H1 (cell line): ENCODE measurements at regions not wholly inside any gene's neighbourhood (a gene's known extent, or its start where the extent isn't known, plus 50 kb on each side); places are given as distances from the start of the nearest gene placed in this dataset.

Source experiments
- CTCF ChIA-PET: fragments of 300-600 bp; sonication (Branson Sonifier 250); formaldehyde crosslinking; loops from one replicate; lab custom pipeline; 2021; ENCODE audit not compliant: partially characterized antibody; lab: Charles Lee
- POLR2A ChIA-PET: fragments of 300-600 bp; sonication (Branson Sonifier 250); formaldehyde crosslinking; loops from one replicate; lab custom pipeline; 2021; ENCODE audit warnings: inconsistent platforms; ENCODE audit not compliant: partially characterized antibody; lab: Charles Lee
- DNase-seq, 2 experiments: peaks; one replicate each; pipeline versions ENCODE4 v3.0.0 to v3.0.0-alpha.2; 2010 to 2022; ENCODE audit warnings: low spot score in 2 of 2, low read depth in 1 of 2, mixed read lengths in 1 of 2
- FAIRE-seq: peaks from 2 replicates; lab custom pipeline; 2011; peaks lifted over from hg19 to GRCh38; lab: Jason Lieb, UNC
- H2AFZ ChIP-seq: 2 replicates; pipeline ENCODE4 v1.8.1; 2012; ENCODE audit warnings: low read length, inconsistent platforms
- H2AK5ac ChIP-seq: 2 replicates; pipeline ENCODE4 v1.6.1; 2013; ENCODE audit warnings: low read depth, low read length
- H2BK120ac ChIP-seq: replicated peaks from 2 replicates; pipeline ENCODE3; 2013; ENCODE audit warnings: low read depth, low read length, inconsistent platforms
- H2BK12ac ChIP-seq: 2 replicates; pipeline ENCODE4 v1.6.1; 2013; ENCODE audit warnings: low read depth, low read length
- H2BK15ac ChIP-seq: 2 replicates; pipeline ENCODE4 v1.6.1; 2013; ENCODE audit warnings: low read length
- H2BK20ac ChIP-seq: 2 replicates; pipeline ENCODE4 v1.6.1; 2013; ENCODE audit warnings: low read length
- H2BK5ac ChIP-seq: 2 replicates; pipeline ENCODE4 v1.6.1; 2013; ENCODE audit warnings: low read depth, low read length
- H3K14ac ChIP-seq: 2 replicates; pipeline ENCODE4 v1.6.1; 2013; ENCODE audit warnings: inconsistent platforms; ENCODE audit not compliant: insufficient read length
- H3K18ac ChIP-seq: 2 replicates; pipeline ENCODE4 v1.6.1; 2013; ENCODE audit warnings: low read length; ENCODE audit errors: extremely low read depth
- H3K23ac ChIP-seq: 2 replicates; pipeline ENCODE4 v1.6.1; 2013; ENCODE audit warnings: inconsistent platforms; ENCODE audit not compliant: insufficient read length
- H3K23me2 ChIP-seq: 2 replicates; pipeline ENCODE4 v1.6.1; 2013; ENCODE audit warnings: low read depth, low read length
- H3K27ac ChIP-seq: 2 replicates; pipeline ENCODE4 v1.6.1; 2011; ENCODE audit warnings: low read depth, low read length, inconsistent platforms
- H3K27me3 ChIP-seq, 4 experiments: replicated peaks in 1 of 4; 1 replicate in 1 of 4; 2 replicates in 3 of 4; pipeline versions ENCODE4 v1.6.1 to v1.8.1; 2011 to 2013; ENCODE audit warnings: low read length in 3 of 4, mild to moderate bottlenecking in 3 of 4, inconsistent platforms in 2 of 4, mixed read lengths in 2 of 4, moderate library complexity in 1 of 4; ENCODE audit not compliant: control insufficient read depth in 3 of 4, insufficient read depth in 3 of 4; ENCODE audit errors: extremely low read depth in 1 of 4
- H3K36me3 ChIP-seq, 4 experiments: 2 replicates each; pipeline versions ENCODE4 v1.6.1 to v1.8.1; 2011 to 2013; ENCODE audit warnings: mild to moderate bottlenecking in 4 of 4, low read length in 3 of 4, moderate library complexity in 2 of 4, control low read depth in 1 of 4, inconsistent platforms in 1 of 4; ENCODE audit not compliant: insufficient read depth in 4 of 4, control insufficient read depth in 2 of 4
- H3K4ac ChIP-seq: replicated peaks from 2 replicates; pipeline ENCODE3; 2013; ENCODE audit warnings: low read length, low read depth, mixed read lengths, inconsistent platforms; ENCODE audit not compliant: insufficient read length
- H3K4me1 ChIP-seq, 4 experiments: replicated peaks in 1 of 4; 1 replicate in 1 of 4; 2 replicates in 3 of 4; pipeline versions ENCODE4 v1.6.1 to v1.8.1; 2011 to 2013; ENCODE audit warnings: low read length in 3 of 4, inconsistent platforms in 2 of 4, mixed read lengths in 1 of 4; ENCODE audit not compliant: insufficient read depth in 4 of 4, control insufficient read depth in 3 of 4
- H3K4me2 ChIP-seq, 2 experiments: 2 replicates each; pipeline versions ENCODE4 v1.6.1 to v1.8.1; 2011 to 2013; ENCODE audit warnings: low read depth in 2 of 2, low read length in 2 of 2, control low read depth in 1 of 2, inconsistent platforms in 1 of 2, mild to moderate bottlenecking in 1 of 2; ENCODE audit not compliant: insufficient read depth in 1 of 2
- H3K4me3 ChIP-seq, 4 experiments: fragments of 200-600, 300-600 bp in 1 of 4; sonication (generic), shearing (Covaris generic), sonication (Bioruptor Twin) in 1 of 4; 2 replicates each; pipeline versions ENCODE4 v1.5.1 to v1.8.1; 2011 to 2016; ENCODE audit warnings: low read length in 4 of 4, low read depth in 3 of 4, control low read depth in 2 of 4, inconsistent platforms in 2 of 4, mild to moderate bottlenecking in 2 of 4, mixed read lengths in 1 of 4, moderate library complexity in 1 of 4; ENCODE audit not compliant: insufficient read depth in 2 of 4; ENCODE audit errors: extremely low read depth in 1 of 4
- H3K56ac ChIP-seq: replicated peaks from 2 replicates; pipeline ENCODE3; 2013; ENCODE audit warnings: low read depth, mild to moderate bottlenecking, mixed read lengths, low read length, inconsistent platforms; ENCODE audit not compliant: insufficient read length
- H3K79me1 ChIP-seq: 2 replicates; pipeline ENCODE4 v1.6.1; 2013; ENCODE audit warnings: low read depth, low read length, control low read depth
- H3K79me2 ChIP-seq, 2 experiments: 2 replicates each; pipeline versions ENCODE4 v1.6.1 to v1.8.1; 2012 to 2013; ENCODE audit warnings: low read length in 2 of 2, mild to moderate bottlenecking in 2 of 2, inconsistent platforms in 1 of 2; ENCODE audit not compliant: insufficient read depth in 2 of 2, control insufficient read depth in 1 of 2
- H3K9ac ChIP-seq, 4 experiments: replicated peaks in 1 of 4; 1 replicate in 1 of 4; 2 replicates in 3 of 4; pipeline versions ENCODE4 v1.6.1 to v1.8.1; 2011 to 2013; ENCODE audit warnings: low read depth in 3 of 4, low read length in 3 of 4, control low read depth in 2 of 4, mild to moderate bottlenecking in 2 of 4, moderate library complexity in 2 of 4, inconsistent platforms in 1 of 4; ENCODE audit errors: extremely low read depth in 1 of 4
- H3K9me3 ChIP-seq, 2 experiments: 2 replicates each; pipeline versions ENCODE4 v1.6.1 to v1.8.1; 2012 to 2013; ENCODE audit warnings: mild to moderate bottlenecking in 2 of 2, moderate library complexity in 2 of 2, control low read depth in 1 of 2, inconsistent platforms in 1 of 2, low read depth in 1 of 2, low read length in 1 of 2, mixed read lengths in 1 of 2; ENCODE audit not compliant: insufficient read depth in 2 of 2
- H4K20me1 ChIP-seq, 2 experiments: replicated peaks in 1 of 2; 2 replicates each; pipeline versions ENCODE3 to v1.8.1; 2011 to 2013; ENCODE audit warnings: inconsistent platforms in 2 of 2, low read length in 2 of 2, mild to moderate bottlenecking in 1 of 2; ENCODE audit not compliant: insufficient read depth in 2 of 2, control insufficient read depth in 1 of 2
- H4K5ac ChIP-seq: 2 replicates; pipeline ENCODE4 v1.6.1; 2013; ENCODE audit warnings: low read length, low read depth, mixed read lengths, inconsistent platforms; ENCODE audit not compliant: insufficient read length
- H4K8ac ChIP-seq: 2 replicates; pipeline ENCODE4 v1.8.0; 2013; ENCODE audit warnings: mild to moderate bottlenecking, moderate library complexity, low read length, inconsistent platforms; ENCODE audit not compliant: insufficient read depth; ENCODE audit errors: extremely low read depth
- H4K91ac ChIP-seq: replicated peaks from 2 replicates; pipeline ENCODE3; 2013; ENCODE audit warnings: low read length, mixed read lengths, inconsistent platforms; ENCODE audit not compliant: insufficient read length
- BACH1 ChIP-seq: IDR thresholded peaks from 2 replicates; pipeline ENCODE4 v1.6.1; 2012; ENCODE audit warnings: low read length, improper control_type of control experiment
- CBX5 ChIP-seq: fragments of 300-800, 300-1000 bp; sonication (generic); IDR thresholded peaks from 2 replicates; pipeline ENCODE4 v1.7.1; 2016; ENCODE audit warnings: antibody characterized with exemption, low read length, low read depth
- CHD2 ChIP-seq: IDR thresholded peaks from 2 replicates; pipeline ENCODE4 v1.6.1; 2012; ENCODE audit warnings: low read length, improper control_type of control experiment
- CREB1 ChIP-seq: IDR thresholded peaks from 2 replicates; pipeline ENCODE4 v1.6.1; 2012; ENCODE audit warnings: inconsistent platforms
- JUN ChIP-seq: IDR thresholded peaks from 2 replicates; pipeline ENCODE4 v1.6.1; 2011; ENCODE audit warnings: low read depth, mild to moderate bottlenecking, improper control_type of control experiment, low read length
- KDM1A ChIP-seq: fragments of 200-600, 300-600 bp; sonication (generic); IDR thresholded peaks from 2 replicates; pipeline ENCODE4 v1.7.1; 2016; ENCODE audit warnings: mild to moderate bottlenecking, low read length, borderline replicate concordance
- KDM4A ChIP-seq: IDR thresholded peaks from one replicate; pipeline ENCODE4 v1.7.1; 2012; ENCODE audit warnings: low read depth, mild to moderate bottlenecking, moderate library complexity, low read length, inconsistent platforms; ENCODE audit not compliant: severe bottlenecking
- KDM5A ChIP-seq: fragments of 200-600 bp; IDR thresholded peaks from 2 replicates; pipeline ENCODE4 v1.7.1; 2012; ENCODE audit warnings: mild to moderate bottlenecking, low read length, inconsistent platforms, mixed read lengths
- RAD21 ChIP-seq, 2 experiments: IDR thresholded peaks in 1 of 2; conservative IDR thresholded peaks in 1 of 2; 2 replicates each; pipeline ENCODE4 v1.6.1; 2011; ENCODE audit warnings: low read depth in 2 of 2, low read length in 2 of 2, improper control_type of control experiment in 1 of 2, inconsistent platforms in 1 of 2, mild to moderate bottlenecking in 1 of 2, moderate library complexity in 1 of 2
- RBBP5 ChIP-seq: IDR thresholded peaks from 2 replicates; pipeline ENCODE4 v1.7.1; 2012; ENCODE audit warnings: low read depth, mild to moderate bottlenecking, inconsistent platforms, low read length, moderate library complexity, borderline replicate concordance
- RFX5 ChIP-seq: IDR thresholded peaks from 2 replicates; pipeline ENCODE4 v1.6.1; 2011; ENCODE audit warnings: low read depth, low read length, improper control_type of control experiment, borderline replicate concordance
- TAF1 ChIP-seq: IDR thresholded peaks from 2 replicates; pipeline ENCODE4 v1.6.1; 2011; ENCODE audit warnings: mild to moderate bottlenecking, low read depth, low read length
- TAF7 ChIP-seq: optimal IDR thresholded peaks from 2 replicates; pipeline ENCODE3; 2011; ENCODE audit warnings: low read depth, mild to moderate bottlenecking, inconsistent platforms, low read length, moderate library complexity, borderline replicate concordance
- TF ChIP-seq, protein P1 (sequence below), 3 experiments: IDR thresholded peaks; 1 replicate in 2 of 3; 2 replicates in 1 of 3; pipeline versions ENCODE4 v1.5.1 to v1.6.1; 2011; ENCODE audit warnings: low read length in 3 of 3, mild to moderate bottlenecking in 3 of 3, inconsistent platforms in 2 of 3, low read depth in 1 of 3, moderate library complexity in 1 of 3; ENCODE audit not compliant: insufficient read depth in 1 of 3; ENCODE audit errors: control extremely low read depth in 1 of 3

DNA sequence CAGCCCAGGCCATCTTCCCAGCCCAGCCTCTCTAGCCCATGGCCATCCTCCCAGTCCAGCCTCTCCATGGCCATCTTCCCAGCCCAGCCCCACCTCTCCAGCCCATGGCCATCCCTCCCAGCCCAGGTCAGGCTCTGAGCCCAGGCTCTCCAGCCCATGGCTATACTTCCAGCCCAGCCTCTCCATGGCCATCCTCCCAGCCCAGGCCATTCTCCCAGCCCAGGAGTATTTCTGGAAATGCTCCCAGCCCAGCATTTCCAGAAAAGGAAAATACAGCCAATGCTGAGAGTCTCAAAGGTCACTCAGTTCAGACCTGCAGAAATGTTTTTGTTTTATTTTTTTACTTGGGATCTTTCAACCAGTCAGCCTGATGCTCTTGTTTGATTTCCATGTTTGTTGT lies 70.0 kb upstream of the ZNF281 start:
- Histone ChIP-seq H2BK120ac (no peak overlapping the region), H2BK20ac (no peak overlapping the region), H3K23ac (no peak overlapping the region), H4K91ac (no peak overlapping the region), H2BK15ac (no peak overlapping the region), H4K5ac (no peak overlapping the region), H3K9me3 (no peaks in the 10 kb centered on the region), H2AFZ (no peak overlapping the region), H3K79me1 (no peaks in the 10 kb centered on the region), H3K23me2 (no peaks in the 10 kb centered on the region), H2BK12ac (no peak overlapping the region), H3K27ac (no peak overlapping the region), H3K9ac (no peak overlapping the region), H3K79me2 (no peaks in the 10 kb centered on the region), H4K8ac (no peak overlapping the region), H2AK5ac (no peak overlapping the region), H3K4me3 (no peak overlapping the region), H3K4me1 (peaks cover 0 to 3% (median 0%) of the 10 kb centered on the region in 4 experiments; a peak in 3 of 7 replicates), H4K20me1 (no peaks in the 10 kb centered on the region), H3K36me3 (peaks cover 0 to 7% (median 0%) of the 10 kb centered on the region in 4 experiments; a peak in 3 of 8 replicates), H3K4me2 (no peak overlapping the region), H3K56ac (no peak overlapping the region), H3K14ac (no peak overlapping the region), H3K4ac (no peak overlapping the region), H3K27me3 (no peaks in the 10 kb centered on the region), H3K18ac (no peak overlapping the region), H2BK5ac (no peak overlapping the region)
- FAIRE-seq (no peak), DNase-seq (no peak)
- ChIA-PET POLR2A (no interaction called here), CTCF (interaction anchor here (1.7 kb wide), 1 partner anchor 18 kb away, joined by 7 read pairs; no protein-coding TSS in a partner anchor)
- TF ChIP-seq BACH1: no peak
- no peak for TF ChIP-seq CHD2
- TF ChIP-seq KDM1A: no peak
- TF ChIP-seq, protein P1, sequence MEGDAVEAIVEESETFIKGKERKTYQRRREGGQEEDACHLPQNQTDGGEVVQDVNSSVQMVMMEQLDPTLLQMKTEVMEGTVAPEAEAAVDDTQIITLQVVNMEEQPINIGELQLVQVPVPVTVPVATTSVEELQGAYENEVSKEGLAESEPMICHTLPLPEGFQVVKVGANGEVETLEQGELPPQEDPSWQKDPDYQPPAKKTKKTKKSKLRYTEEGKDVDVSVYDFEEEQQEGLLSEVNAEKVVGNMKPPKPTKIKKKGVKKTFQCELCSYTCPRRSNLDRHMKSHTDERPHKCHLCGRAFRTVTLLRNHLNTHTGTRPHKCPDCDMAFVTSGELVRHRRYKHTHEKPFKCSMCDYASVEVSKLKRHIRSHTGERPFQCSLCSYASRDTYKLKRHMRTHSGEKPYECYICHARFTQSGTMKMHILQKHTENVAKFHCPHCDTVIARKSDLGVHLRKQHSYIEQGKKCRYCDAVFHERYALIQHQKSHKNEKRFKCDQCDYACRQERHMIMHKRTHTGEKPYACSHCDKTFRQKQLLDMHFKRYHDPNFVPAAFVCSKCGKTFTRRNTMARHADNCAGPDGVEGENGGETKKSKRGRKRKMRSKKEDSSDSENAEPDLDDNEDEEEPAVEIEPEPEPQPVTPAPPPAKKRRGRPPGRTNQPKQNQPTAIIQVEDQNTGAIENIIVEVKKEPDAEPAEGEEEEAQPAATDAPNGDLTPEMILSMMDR (IDR thresholded peaks at IDR 0.05; ENCODE audit: control extremely low read depth in 1 of 3, insufficient read depth in 1 of 3, low read depth in 1 of 3, low read length in 3 of 3): no peak
- no peak for TF ChIP-seq TAF7
- no peak for TF ChIP-seq RBBP5
- no peak for TF ChIP-seq KDM4A
- TF ChIP-seq JUN: no peak
- no peak for TF ChIP-seq RFX5
- no peak for TF ChIP-seq RAD21 (IDR thresholded peaks at IDR 0.05 in 1 of 2, conservative IDR thresholded peaks at IDR 0.05 in 1 of 2; ENCODE audit: low read depth in 2 of 2, low read length in 2 of 2)
- no peak for TF ChIP-seq CBX5
- TF ChIP-seq KDM5A: no peak
- no peak for TF ChIP-seq CREB1
- no peak for TF ChIP-seq TAF1
